ENCODE measurements at regions not wholly inside any gene's neighbourhood (a gene's known extent, or its start where the extent isn't known, plus 50 kb on each side); places are given as distances from the start of the nearest gene placed in this dataset.

DNA sequence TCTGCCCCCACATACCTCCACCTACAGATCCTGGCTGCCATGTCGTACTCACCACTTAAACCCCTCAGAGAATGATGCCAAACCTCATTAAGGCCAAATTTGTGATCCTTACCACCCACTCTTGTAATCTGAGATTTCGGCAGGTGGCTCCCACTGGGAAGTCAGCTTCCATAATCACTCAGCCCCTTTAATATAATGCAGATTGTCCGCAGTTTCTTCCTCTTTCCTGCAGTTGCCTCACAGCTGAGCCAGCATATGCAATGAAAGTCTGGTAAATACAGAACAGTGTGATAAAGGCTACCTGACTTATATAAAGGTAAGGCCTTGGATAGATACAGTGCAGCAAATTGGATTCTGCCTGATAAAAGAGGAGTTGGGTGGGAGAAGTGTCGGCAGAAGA is 515.2 kb upstream of the TENM4 start:
- Histone ChIP-seq H3K18ac (ENCODE audit: low read depth, low read length) (no peak overlapping the region), H3K4ac (ENCODE audit: low read depth, low read length) (no peak overlapping the region), H3K79me1 (ENCODE audit: low read depth in 1 of 2, low read length in 2 of 2) (no peaks in the 10 kb centered on the region), H2AFZ (replicated peaks; ENCODE audit: low read length, poor library complexity) (no peak overlapping the region), H4K91ac (ENCODE audit: insufficient read depth, low read depth, low read length) (no peak overlapping the region), H3K14ac (replicated peaks; ENCODE audit: low read depth, low read length) (no peak overlapping the region), H3K4me3 (ENCODE audit: insufficient read depth, low read depth, low read length) (no peak overlapping the region), H2BK15ac (ENCODE audit: low read depth, low read length) (no peak overlapping the region), H3K27ac (ENCODE audit: insufficient read depth, low read length) (no peak overlapping the region), H3K4me2 (ENCODE audit: low read depth, low read length) (no peak overlapping the region), H2AK9ac (replicated peaks; ENCODE audit: low read depth, low read length, poor library complexity) (no peak overlapping the region), H3K9me3 (ENCODE audit: control insufficient read depth, insufficient read depth, low read length) (peaks cover 3% of the 10 kb centered on the region), H3K36me3 (ENCODE audit: control insufficient read depth, insufficient read depth, low read length) (no peaks in the 10 kb centered on the region), H4K8ac (ENCODE audit: low read depth in 2 of 2, low read length in 2 of 2) (no peak overlapping the region), H2AK5ac (ENCODE audit: low read depth, low read length) (no peak overlapping the region), H4K20me1 (ENCODE audit: insufficient read depth, low read length) (no peaks in the 10 kb centered on the region), H3K27me3 (ENCODE audit: control insufficient read depth, insufficient read depth, low read length) (no peaks in the 10 kb centered on the region; the same call in 1 of the 2 replicates), H3K9me1 (ENCODE audit: insufficient read depth, low read length) (no peaks in the 10 kb centered on the region), H3K9ac (ENCODE audit: low read depth, low read length) (no peak overlapping the region), H3K4me1 (ENCODE audit: control insufficient read depth, insufficient read depth, low read length) (no peaks in the 10 kb centered on the region), H2BK20ac (ENCODE audit: low read depth, low read length) (no peak overlapping the region), H4K5ac (ENCODE audit: low read depth, low read length) (no peak overlapping the region), H2BK120ac (ENCODE audit: low read depth, low read length) (no peak overlapping the region), H3K23ac (ENCODE audit: low read depth, low read length) (no peak overlapping the region), H2BK5ac (ENCODE audit: low read depth, low read length, poor library complexity, severe bottlenecking) (no peak overlapping the region), H3K56ac (ENCODE audit: extremely low read depth, insufficient read depth, low read length) (no peak overlapping the region)
- ChIA-PET POLR2A (ENCODE audit: unreplicated experiment) (no interaction called here), CTCF (no interaction called here)
- WGBS, 2 experiments (ENCODE audit: extremely low coverage in 2 of 2, insufficient read length in 1 of 2) = 66% methylated on average over 2 of the region's 4 CpGs; no CpG with 5 or more reads in 1 of the 2 experiments
- TF ChIP-seq CHD1 (IDR thresholded peaks at IDR 0.05; ENCODE audit: low read depth, low read length) (no peak), CEBPB (IDR thresholded peaks at IDR 0.05; ENCODE audit: low read depth, low read length) (no peak), MAZ (IDR thresholded peaks at IDR 0.05; ENCODE audit: borderline replicate concordance, low read depth, low read length) (no peak), FOS (IDR thresholded peaks at IDR 0.05; ENCODE audit: low read depth, low read length) (no peak), MAFK (IDR thresholded peaks at IDR 0.05; ENCODE audit: low read depth, low read length) (no peak)
- dilution Hi-C loops (cut with HindIII; ENCODE audit: low sequenced_read_pairs, unreplicated experiment) (no loop called here), in situ Hi-C loops (cut with MboI; ENCODE audit: low sequenced_read_pairs) (no loop called here), intact Hi-C loops (cut with micrococcal nuclease) (no loop called here)
- no peak for DNase-seq
- BruUV-seq (replicated peaks) = no TSS peak
- no peak for ATAC-seq (ENCODE audit: low read depth)
